ENCODE measurements at regions not wholly inside any gene's neighbourhood (a gene's known extent, or its start where the extent isn't known, plus 50 kb on each side); places are given as distances from the start of the nearest gene placed in this dataset.

- Histone ChIP-seq H3K4me3 (no peak overlapping the region), H3K36me3 (no peaks in the 10 kb centered on the region), H3K9me3 (no peaks in the 10 kb centered on the region), H3K27ac (no peak overlapping the region), H3K27me3 (no peaks in the 10 kb centered on the region), H3K4me1 (no peaks in the 10 kb centered on the region)
- no peak for TF ChIP-seq CTCF (IDR thresholded peaks at IDR 0.05)
- DNase-seq (ENCODE audit: low spot score), result no peak
These were observed 2259.5 kb upstream of the WWC1 start for GRCh38 chr5:166031926-166032325.

DNA sequence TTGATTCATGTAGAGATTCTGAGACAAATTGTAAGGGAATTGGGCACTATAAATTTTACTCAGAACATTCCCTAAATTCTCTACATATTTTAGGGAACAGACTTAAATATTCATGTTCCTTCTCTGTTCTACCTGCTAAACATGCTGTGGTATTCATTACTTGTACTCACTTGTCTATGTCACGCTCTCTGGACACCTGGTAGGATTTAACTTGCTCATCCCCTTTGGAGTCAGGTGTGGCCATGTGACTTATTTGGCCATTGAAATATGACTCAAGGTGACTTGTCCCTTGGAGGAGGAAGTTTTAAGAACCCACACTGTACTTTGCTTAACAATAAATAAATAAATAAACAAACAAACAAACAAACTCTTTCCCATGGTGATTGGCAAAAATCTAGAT, 2258.8 kb upstream of the WWC1 start:
- no peak for DNase-seq (ENCODE audit: low spot score)
- Histone ChIP-seq H3K4me3 (no peak overlapping the region), H3K9me3 (no peaks in the 10 kb centered on the region), H3K27ac (no peak overlapping the region), H3K27me3 (no peaks in the 10 kb centered on the region), H3K4me1 (no peaks in the 10 kb centered on the region), H3K36me3 (no peaks in the 10 kb centered on the region)
- no peak for TF ChIP-seq CTCF (IDR thresholded peaks at IDR 0.05)

GRCh38 chr5:166045961-166046360, 2245.5 kb upstream of the WWC1 start:
- DNase-seq (ENCODE audit: low spot score), result no peak
- H3K36me3 ChIP-seq, result no peaks in the 10 kb centered on the region
- no peaks in the 10 kb centered on the region for H3K27me3 ChIP-seq
- no peak overlapping the region for H3K27ac ChIP-seq
- no peaks in the 10 kb centered on the region for H3K9me3 ChIP-seq
- H3K4me3 ChIP-seq, result no peak overlapping the region
- no peak for TF ChIP-seq CTCF (IDR thresholded peaks at IDR 0.05)
- no peaks in the 10 kb centered on the region for H3K4me1 ChIP-seq

DNA sequence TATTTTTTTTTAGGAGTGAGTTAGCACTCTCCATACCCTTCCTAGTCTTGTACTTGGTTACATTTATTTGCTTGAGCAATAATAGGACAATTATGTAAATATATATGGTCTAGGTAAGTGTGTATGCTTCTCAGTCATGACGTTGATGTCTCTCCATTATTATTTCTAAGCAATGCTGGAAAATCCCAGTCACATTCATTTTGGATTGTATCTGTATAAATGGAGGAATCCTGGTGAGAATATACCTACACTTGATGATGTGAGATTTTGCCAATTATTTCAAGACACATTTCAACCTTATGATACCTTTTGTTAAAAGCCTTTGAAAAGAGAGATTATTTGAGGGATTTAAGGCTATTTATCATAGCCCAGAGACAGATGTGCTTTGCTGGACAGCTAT, 2244.5 kb upstream of the WWC1 start:
- DNase-seq (ENCODE audit: low spot score), result no peak
- Histone ChIP-seq H3K36me3 (no peaks in the 10 kb centered on the region), H3K27me3 (no peaks in the 10 kb centered on the region), H3K4me3 (no peak overlapping the region), H3K4me1 (no peaks in the 10 kb centered on the region), H3K27ac (no peak overlapping the region), H3K9me3 (no peaks in the 10 kb centered on the region)
- TF ChIP-seq CTCF (IDR thresholded peaks at IDR 0.05), result no peak

DNA sequence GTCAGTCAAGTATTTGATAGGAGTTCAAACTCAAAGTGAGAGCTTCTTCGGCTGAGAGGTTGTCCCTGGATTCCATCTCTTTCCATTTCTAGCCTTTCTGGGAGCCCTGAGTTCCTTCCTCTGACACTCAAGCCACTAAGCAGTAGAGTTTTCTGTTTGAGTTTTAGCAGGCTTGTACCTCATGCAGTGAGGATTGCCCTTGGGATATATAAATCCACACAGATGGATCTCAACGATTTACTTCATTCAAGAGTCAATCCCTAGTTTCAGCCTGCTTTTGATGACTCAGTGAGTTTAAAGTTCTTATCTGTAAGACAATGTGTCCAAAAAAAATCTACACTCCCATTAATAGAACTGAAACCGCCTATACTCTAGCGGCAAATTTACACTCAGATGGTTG, 2240.9 kb upstream of the WWC1 start:
- Histone ChIP-seq H3K4me3 (no peak overlapping the region), H3K27me3 (no peaks in the 10 kb centered on the region), H3K36me3 (no peaks in the 10 kb centered on the region), H3K4me1 (no peaks in the 10 kb centered on the region), H3K27ac (no peak overlapping the region), H3K9me3 (no peaks in the 10 kb centered on the region)
- no peak for TF ChIP-seq CTCF (IDR thresholded peaks at IDR 0.05)
- DNase-seq (ENCODE audit: low spot score), result no peak

DNA sequence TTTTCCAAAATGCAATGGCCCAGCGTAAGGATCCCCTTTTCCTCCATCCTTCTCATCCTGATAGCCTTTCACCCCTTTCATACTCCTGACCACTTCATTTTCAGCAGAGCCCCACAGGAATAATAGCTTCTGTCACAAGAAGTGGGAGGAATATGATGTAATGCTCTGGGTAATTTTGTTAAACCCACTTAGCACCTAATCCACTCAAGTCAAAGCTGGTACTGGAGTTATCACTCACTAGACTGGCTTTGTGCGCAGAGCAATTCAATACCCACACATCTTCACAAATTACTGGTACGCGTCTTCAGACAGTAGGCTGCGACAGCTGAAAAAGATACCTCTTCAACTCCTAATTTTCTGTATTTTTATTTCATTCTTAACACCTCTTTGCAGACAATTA, 2232.8 kb upstream of the WWC1 start:
- DNase-seq (ENCODE audit: low spot score), result no peak
- Histone ChIP-seq H3K27ac (no peak overlapping the region), H3K36me3 (no peaks in the 10 kb centered on the region), H3K27me3 (no peaks in the 10 kb centered on the region), H3K9me3 (no peaks in the 10 kb centered on the region), H3K4me3 (no peak overlapping the region), H3K4me1 (no peaks in the 10 kb centered on the region)
- TF ChIP-seq CTCF (IDR thresholded peaks at IDR 0.05), result no peak
